GM12891 (cell line): ENCODE measurements at regions not wholly inside any gene's neighbourhood (a gene's known extent, or its start where the extent isn't known, plus 50 kb on each side); places are given as distances from the start of the nearest gene placed in this dataset.
"Not testable (repeated sequence)": the region's sequence is repeated elsewhere in the genome, so short reads cannot be mapped to it uniquely, and the experiment has no call there.

Experiments used
- DNase-seq: peaks from one replicate; pipeline ENCODE4 v3.0.0; 2011; ENCODE audit warnings: low spot score; ENCODE audit not compliant: insufficient read length
- FAIRE-seq: peaks from 2 replicates; lab custom pipeline; 2011; peaks lifted over from hg19 to GRCh38; lab: Jason Lieb, UNC
- PAX5 ChIP-seq: IDR thresholded peaks from 2 replicates; pipeline ENCODE4 v1.6.1; 2011; ENCODE audit warnings: low read length, moderate library complexity, mild to moderate bottlenecking; ENCODE audit not compliant: insufficient read depth, severe bottlenecking
- POLR2A ChIP-seq: IDR thresholded peaks from 2 replicates; pipeline ENCODE4 v1.6.1; 2011; ENCODE audit warnings: low read depth, low read length, control low read depth
- POLR2AphosphoS5 ChIP-seq: IDR thresholded peaks from 2 replicates; pipeline ENCODE4 v1.6.1; 2011; ENCODE audit warnings: low read depth, low read length, control low read depth
- POU2F2 ChIP-seq: IDR thresholded peaks from 2 replicates; pipeline ENCODE4 v1.6.1; 2011; ENCODE audit warnings: low read depth, mild to moderate bottlenecking, control low read depth, low read length, moderate library complexity
- SPI1 ChIP-seq: IDR thresholded peaks from 2 replicates; pipeline ENCODE4 v1.6.1; 2011; ENCODE audit warnings: low read depth, low read length, control low read depth
- TAF1 ChIP-seq: IDR thresholded peaks from 2 replicates; pipeline ENCODE4 v1.6.1; 2011; ENCODE audit warnings: low read depth, low read length, control low read depth

DNA sequence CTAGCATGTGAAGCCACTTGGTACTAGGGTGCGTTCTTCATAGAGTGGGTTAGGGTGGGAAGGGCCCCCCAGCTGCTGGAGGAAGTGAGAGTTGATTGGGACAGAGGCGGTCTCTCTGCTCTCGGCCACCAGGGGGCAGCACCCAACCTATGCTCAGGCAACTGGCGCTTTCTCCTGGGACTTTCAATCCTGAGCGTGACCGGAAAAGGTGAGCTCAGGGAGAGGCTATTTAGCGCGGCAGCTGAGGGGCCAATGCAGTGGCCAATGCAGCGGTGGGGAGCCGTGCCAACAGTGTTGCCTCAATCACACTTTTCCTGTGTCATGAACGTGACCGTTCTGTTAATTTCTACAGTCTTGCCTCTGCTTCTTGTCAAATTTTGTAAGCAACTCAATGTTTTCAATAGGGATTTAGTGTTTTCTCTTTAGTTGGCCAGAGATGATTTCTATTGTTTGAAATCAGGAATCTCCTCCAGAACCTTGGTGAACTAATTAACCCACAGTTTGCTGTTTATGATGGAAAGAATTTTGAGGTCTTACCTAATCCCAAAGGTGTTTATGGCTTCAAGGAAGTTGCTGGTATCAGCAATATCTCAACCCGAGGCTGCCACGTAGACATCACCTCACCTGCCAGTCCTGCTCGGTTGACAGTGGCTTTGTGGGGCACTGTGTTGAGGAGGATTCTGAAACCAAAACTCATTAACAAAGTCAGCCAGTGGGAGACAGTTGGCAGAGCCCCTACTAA is 67.9 kb upstream of the PDZD8 start:
- FAIRE-seq (no peak), DNase-seq (peak; percentile 45)
- TF ChIP-seq SPI1 (peak; percentile 70), POLR2A (no peak), POU2F2 (no peak), POLR2AphosphoS5 (no peak), TAF1 (no peak)

DNA sequence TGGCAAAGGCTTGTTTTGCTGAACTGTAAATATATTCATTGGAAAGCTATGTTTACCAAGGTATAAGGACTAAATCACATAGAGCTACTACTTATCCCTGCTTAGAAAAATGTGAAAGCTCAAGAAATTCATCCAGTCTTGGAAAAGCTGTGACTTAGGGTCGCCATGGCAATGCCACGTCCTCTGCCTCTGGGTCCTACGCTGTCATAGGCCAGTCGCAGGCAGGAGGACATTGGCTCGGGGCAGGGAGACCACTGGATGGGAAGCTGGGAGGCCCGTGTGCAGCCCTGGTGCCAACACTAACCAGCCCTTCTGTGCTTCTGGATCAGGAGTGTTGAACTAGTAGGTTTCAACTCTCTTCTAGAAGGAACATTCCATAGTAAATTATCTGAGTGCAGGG is 67.3 kb upstream of the PDZD8 start:
- DNase-seq (no peak), FAIRE-seq (no peak)
- TF ChIP-seq TAF1 (no peak), SPI1 (no peak), POU2F2 (no peak), POLR2AphosphoS5 (no peak), POLR2A (no peak), PAX5 (no peak)

DNA sequence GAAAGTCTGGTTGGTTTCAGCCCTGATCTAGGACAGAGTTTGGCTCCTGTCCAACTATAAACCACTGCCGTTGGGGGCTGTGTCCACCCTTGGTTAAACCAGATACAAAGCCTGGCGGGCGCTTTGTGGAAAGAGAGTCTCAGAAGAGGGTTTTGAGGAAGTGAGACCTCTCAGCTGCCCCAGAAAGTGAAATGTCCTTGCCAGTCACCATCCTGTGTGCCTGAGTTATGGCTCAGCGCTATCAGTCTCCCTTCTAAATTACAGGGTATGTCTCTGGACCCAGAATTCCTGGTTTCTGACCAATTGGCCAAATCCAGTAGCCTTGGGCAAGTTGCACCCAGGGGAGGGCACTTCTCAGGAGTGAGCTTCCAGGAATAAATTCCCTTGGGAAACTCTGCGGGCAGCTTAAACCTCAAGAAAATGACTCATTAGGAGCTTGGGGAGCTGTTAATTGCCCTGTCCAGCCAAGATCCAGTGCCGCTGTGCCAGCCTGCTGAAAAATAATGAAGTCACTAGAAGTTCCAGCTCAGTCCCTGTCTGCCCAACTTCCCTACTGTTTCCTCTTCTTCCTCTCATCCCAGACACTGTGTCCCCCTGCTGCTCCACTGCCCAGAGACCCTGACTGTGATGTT is 66.7 kb upstream of the PDZD8 start:
- TF ChIP-seq SPI1 (peak; percentile 81), POU2F2 (no peak)
- FAIRE-seq (no peak), DNase-seq (no peak)

DNA sequence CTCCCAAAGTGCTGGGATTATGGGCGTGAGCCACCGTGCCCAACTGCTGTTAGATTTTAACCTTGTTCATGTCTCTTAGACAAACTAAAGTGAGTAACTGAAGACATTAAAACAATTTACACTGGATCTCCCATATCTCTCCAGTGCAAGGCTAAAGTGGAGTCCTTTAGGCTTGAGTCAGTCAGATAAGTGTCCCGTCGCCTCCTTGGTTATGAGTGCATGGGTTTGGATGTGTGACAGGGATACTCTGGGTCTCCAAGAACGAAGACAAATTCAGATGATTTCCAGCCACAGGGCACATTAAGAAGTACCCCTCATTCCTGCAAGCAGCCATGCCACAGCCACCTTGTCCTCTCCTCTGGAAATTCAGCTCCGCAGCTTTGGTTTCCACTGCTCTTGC is 66.1 kb upstream of the PDZD8 start:
- FAIRE-seq (no peak), DNase-seq (no peak)

DNA sequence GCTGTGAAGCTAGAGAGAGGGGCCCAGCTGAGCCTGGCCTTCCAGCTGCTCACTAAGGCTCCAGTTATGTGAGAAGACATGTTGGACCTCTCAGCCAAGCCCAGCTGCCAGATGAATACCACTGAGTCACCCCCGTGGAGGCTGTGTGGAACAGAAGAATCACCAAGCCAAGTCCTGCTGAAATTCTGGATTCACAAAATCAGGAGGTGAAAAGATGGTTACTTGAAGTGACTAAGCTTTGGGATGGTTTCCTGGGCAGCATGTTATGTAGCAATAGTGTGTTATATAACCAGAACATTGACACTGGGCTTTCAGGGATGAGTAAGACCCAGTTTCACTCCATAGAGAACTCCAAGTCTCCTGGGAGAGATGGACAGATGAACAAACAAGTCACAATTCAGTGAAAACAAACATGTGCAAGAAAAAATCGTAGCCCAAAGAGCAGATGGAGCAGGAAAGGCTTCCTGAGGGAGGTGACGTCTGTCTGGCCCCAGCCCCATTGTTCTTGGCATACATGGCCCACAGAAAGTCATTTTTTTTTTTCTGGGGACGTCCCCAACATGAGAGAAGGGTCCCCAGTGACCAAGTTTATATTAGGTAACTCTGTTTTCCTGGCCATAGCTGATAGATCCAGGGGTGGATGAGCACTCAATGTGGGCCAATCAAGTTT is 64.1 kb upstream of the PDZD8 start:
- DNase-seq (no peak), FAIRE-seq (no peak)

More for the DNA sequence above, 66.1 kb upstream of the PDZD8 start:
- TF ChIP-seq PAX5 (no peak), POLR2AphosphoS5 (no peak), TAF1 (no peak), POLR2A (no peak), POU2F2 (no peak), SPI1 (no peak)

DNA sequence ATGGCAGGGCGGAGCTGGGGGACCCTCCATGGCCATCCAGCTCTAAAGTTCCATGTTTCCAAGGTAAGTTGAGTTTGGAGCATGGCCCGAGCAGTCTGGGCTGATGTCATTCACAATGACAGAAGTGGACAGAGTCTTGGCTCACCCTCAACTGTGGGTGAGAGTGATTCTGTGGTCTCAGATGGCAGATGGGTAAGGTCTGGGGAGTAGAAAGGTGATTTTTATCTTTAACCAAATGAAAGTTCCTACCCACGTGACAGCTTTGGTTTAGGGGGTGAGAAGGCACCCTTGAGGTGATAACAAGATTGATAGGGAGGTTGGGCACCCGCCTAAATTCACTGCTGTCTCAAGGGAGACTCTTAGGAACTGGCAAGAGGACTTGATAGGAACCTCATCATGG is 57.6 kb upstream of the PDZD8 start:
- DNase-seq = no peak
- FAIRE-seq = no peak
- no peak for TF ChIP-seq POU2F2
- no peak for TF ChIP-seq POLR2A
- TF ChIP-seq POLR2AphosphoS5 = no peak
- TF ChIP-seq SPI1 = no peak
- no peak for TF ChIP-seq TAF1
- no peak for TF ChIP-seq PAX5

More for the DNA sequence above, 64.1 kb upstream of the PDZD8 start:
- TF ChIP-seq POLR2AphosphoS5 (no peak), SPI1 (no peak), POLR2A (no peak), POU2F2 (no peak), TAF1 (no peak)

DNA sequence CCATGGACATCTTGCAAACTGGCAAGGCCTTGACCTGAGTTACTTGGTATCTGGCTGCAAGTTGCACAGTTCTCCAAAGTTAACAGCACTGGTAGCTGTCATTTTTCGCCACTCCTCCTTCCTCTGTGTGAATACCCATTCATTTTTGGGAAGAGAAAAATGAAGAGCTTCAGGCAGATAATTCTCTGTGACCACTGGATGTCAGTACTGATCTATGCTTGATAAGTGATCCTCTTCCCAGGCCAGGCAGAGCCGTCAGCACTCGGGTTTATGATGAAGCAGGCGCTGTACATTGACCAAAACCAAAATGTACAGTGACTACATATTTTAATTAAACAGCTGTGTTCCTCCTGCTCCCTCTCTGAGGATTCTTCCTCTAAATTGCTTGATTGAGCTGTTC is 55.9 kb upstream of the PDZD8 start:
- no peak for FAIRE-seq
- DNase-seq = no peak
- TF ChIP-seq POLR2AphosphoS5 = no peak
- TF ChIP-seq PAX5 = no peak
- TF ChIP-seq POU2F2 = no peak
- TF ChIP-seq POLR2A = no peak
- no peak for TF ChIP-seq TAF1
- no peak for TF ChIP-seq SPI1

DNA sequence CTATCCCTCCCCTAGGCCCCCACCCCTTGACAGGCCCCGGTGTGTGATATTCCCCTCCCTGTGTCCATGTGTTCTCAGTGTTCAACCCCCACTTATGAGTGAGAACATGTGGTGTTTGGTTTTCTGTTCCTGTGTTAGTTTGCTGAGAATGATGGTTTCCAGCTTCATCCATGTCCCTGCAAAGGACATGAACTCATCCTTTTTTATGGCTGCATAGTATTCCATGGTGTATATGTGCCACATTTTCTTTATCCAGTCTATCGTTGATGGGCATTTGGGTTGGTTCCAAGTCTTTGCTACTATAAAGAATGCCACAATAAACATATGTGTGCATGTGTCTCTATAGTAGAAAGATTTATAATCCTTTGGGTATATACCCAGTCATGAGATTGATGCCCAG is 55.3 kb upstream of the PDZD8 start:
- FAIRE-seq, DNase-seq: not testable (repeated sequence)

DNA sequence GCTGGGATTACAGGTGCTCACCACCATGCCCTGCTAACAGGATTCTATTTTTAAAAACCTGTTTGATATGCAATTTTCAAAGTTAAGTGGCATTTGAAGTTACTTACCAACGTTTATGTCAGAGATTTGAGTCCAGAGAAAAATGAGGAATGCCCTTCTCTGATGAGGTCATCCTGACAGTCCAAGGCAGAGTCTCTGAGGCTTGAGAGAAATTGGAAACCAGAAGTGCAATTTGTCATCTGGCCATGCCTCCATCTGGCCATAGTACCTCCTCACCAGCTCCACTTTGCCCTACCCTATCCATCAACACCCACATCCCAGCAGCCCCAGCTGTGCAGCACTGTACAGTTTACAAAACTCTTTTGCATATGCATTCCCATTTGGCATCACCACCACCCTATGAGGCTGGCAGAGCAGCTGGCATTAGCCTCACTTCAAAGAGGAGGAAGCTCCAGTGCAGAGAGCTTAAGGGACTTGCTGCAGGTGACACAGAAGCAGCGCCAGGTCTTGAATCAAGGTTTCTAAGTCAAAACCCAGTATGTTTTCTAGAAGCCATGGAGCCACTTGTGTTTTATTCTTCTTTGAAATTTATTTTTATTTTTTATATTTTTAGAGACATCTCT is 54.5 kb upstream of the PDZD8 start:
- DNase-seq (no peak), FAIRE-seq (no peak)
- TF ChIP-seq PAX5 = no peak
- no peak for TF ChIP-seq POLR2AphosphoS5
- TF ChIP-seq SPI1 = no peak
- no peak for TF ChIP-seq POU2F2
- TF ChIP-seq POLR2A = no peak
- no peak for TF ChIP-seq TAF1

DNA sequence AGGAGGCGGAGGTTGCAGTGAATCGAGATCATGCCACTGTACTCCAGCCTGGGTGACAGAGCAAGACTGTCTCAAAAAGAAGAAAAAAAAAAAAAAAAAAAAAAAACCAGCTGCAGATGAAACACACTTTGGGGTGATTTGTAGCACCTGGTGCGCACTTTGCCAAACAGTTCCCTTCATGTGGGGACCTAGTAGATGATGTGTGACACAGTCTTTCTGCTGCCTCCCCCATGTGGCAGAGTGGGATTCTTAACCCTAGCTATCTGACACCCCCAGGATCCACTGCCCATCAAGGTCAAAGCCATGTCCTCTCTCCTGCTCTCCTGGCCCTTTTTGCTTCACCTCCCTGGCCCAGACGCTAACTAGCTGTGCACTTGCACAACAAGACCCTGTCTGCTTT is 52.1 kb upstream of the PDZD8 start:
- DNase-seq = no peak
- TF ChIP-seq POLR2A = no peak
- TF ChIP-seq PAX5 = no peak
- no peak for TF ChIP-seq POU2F2
- no peak for TF ChIP-seq TAF1
- no peak for TF ChIP-seq SPI1
- no peak for TF ChIP-seq POLR2AphosphoS5
- FAIRE-seq = no peak
